ENCODE measurements at regions not wholly inside any gene's neighbourhood (a gene's known extent, or its start where the extent isn't known, plus 50 kb on each side); places are given as distances from the start of the nearest gene placed in this dataset.

GRCh38 chr13:36533806-36534205 lies 101.5 kb downstream of the CCNA1 start:
- H3K4me1 ChIP-seq, result peaks cover 17% of the 10 kb centered on the region; the same call in 1 of the 2 replicates
- no peak overlapping the region for H3K27ac ChIP-seq
- H3K36me3 ChIP-seq, result no peaks in the 10 kb centered on the region
- no peak for DNase-seq
- no peaks in the 10 kb centered on the region for H3K27me3 ChIP-seq
- H3K4me3 ChIP-seq, result no peak overlapping the region
- H3K9me3 ChIP-seq (replicated peaks), result no peaks in the 10 kb centered on the region

GRCh38 chr13:36536546-36536945 lies 104.3 kb downstream of the CCNA1 start:
- peak; percentile 13 to 65 for DNase-seq
- no peaks in the 10 kb centered on the region for H3K36me3 ChIP-seq

GRCh38 chr13:36543671-36544070 lies 111.4 kb downstream of the CCNA1 start:
- Histone ChIP-seq H3K4me1 (no peaks in the 10 kb centered on the region), H3K27me3 (no peaks in the 10 kb centered on the region; the same call in 1 of the 2 replicates), H3K36me3 (no peaks in the 10 kb centered on the region), H3K4me3 (no peak overlapping the region), H3K9me3 (replicated peaks) (peaks cover 6% of the 10 kb centered on the region), H3K27ac (no peak overlapping the region)
- no peak for DNase-seq

More at GRCh38 chr13:36536546-36536945, 104.3 kb downstream of the CCNA1 start:
- H3K4me3 ChIP-seq, result no peak overlapping the region
- no peaks in the 10 kb centered on the region for H3K27me3 ChIP-seq
- H3K4me1 ChIP-seq, result peaks cover 16% of the 10 kb centered on the region; the same call in 1 of the 2 replicates
- peaks cover 6% of the 10 kb centered on the region for H3K9me3 ChIP-seq (replicated peaks)
- no peak overlapping the region for H3K27ac ChIP-seq

- Histone ChIP-seq H3K36me3 (no peaks in the 10 kb centered on the region), H3K27ac (no peak overlapping the region), H3K4me3 (no peak overlapping the region), H3K4me1 (no peaks in the 10 kb centered on the region), H3K27me3 (no peaks in the 10 kb centered on the region; the same call in 1 of the 2 replicates), H3K9me3 (replicated peaks) (no peaks in the 10 kb centered on the region)
- no peak for DNase-seq
Measured at GRCh38 chr13:36548129-36548528, 115.8 kb downstream of the CCNA1 start.

- no peaks in the 10 kb centered on the region for H3K9me3 ChIP-seq (replicated peaks)
- DNase-seq, result no peak
- no peak overlapping the region for H3K4me3 ChIP-seq
- no peak overlapping the region for H3K27ac ChIP-seq
- no peaks in the 10 kb centered on the region; the same call in 1 of the 2 replicates for H3K27me3 ChIP-seq
- H3K36me3 ChIP-seq, result no peaks in the 10 kb centered on the region
- H3K4me1 ChIP-seq, result no peaks in the 10 kb centered on the region
Measured at GRCh38 chr13:36549126-36549702, 116.9 kb downstream of the CCNA1 start.

GRCh38 chr13:36549755-36550154 lies 117.5 kb downstream of the CCNA1 start:
- H3K36me3 ChIP-seq, result no peaks in the 10 kb centered on the region
- H3K27me3 ChIP-seq, result no peaks in the 10 kb centered on the region
- peak; percentile 26 to 34 for DNase-seq
- no peaks in the 10 kb centered on the region for H3K9me3 ChIP-seq (replicated peaks)
- H3K27ac ChIP-seq, result no peak overlapping the region
- no peaks in the 10 kb centered on the region for H3K4me1 ChIP-seq
- H3K4me3 ChIP-seq, result no peak overlapping the region

GRCh38 chr13:36550177-36550576 lies 117.9 kb downstream of the CCNA1 start:
- Histone ChIP-seq H3K27me3 (no peaks in the 10 kb centered on the region), H3K36me3 (no peaks in the 10 kb centered on the region), H3K4me3 (no peak overlapping the region), H3K9me3 (replicated peaks) (no peaks in the 10 kb centered on the region), H3K4me1 (no peaks in the 10 kb centered on the region), H3K27ac (no peak overlapping the region)
- no peak for DNase-seq

- no peak for DNase-seq
- Histone ChIP-seq H3K4me1 (no peaks in the 10 kb centered on the region), H3K27me3 (no peaks in the 10 kb centered on the region), H3K9me3 (replicated peaks) (no peaks in the 10 kb centered on the region), H3K36me3 (no peaks in the 10 kb centered on the region), H3K27ac (no peak overlapping the region), H3K4me3 (no peak overlapping the region)
Measured at GRCh38 chr13:36551445-36551844, 119.2 kb downstream of the CCNA1 start.

GRCh38 chr13:36552334-36552733 lies 120.0 kb downstream of the CCNA1 start:
- Histone ChIP-seq H3K4me1 (no peaks in the 10 kb centered on the region), H3K27ac (no peak overlapping the region), H3K4me3 (no peak overlapping the region), H3K36me3 (no peaks in the 10 kb centered on the region), H3K9me3 (replicated peaks) (no peaks in the 10 kb centered on the region), H3K27me3 (no peaks in the 10 kb centered on the region)
- DNase-seq, result no peak

GRCh38 chr13:36553491-36553890 lies 120.3 kb upstream of the SERTM1 start:
- Histone ChIP-seq H3K36me3 (no peaks in the 10 kb centered on the region), H3K27me3 (no peaks in the 10 kb centered on the region; the same call in 1 of the 2 replicates), H3K4me1 (no peaks in the 10 kb centered on the region), H3K9me3 (replicated peaks) (no peaks in the 10 kb centered on the region), H3K27ac (no peak overlapping the region), H3K4me3 (no peak overlapping the region)
- DNase-seq, result peak; percentile 10 to 46

GRCh38 chr13:36555151-36555986 lies 118.5 kb upstream of the SERTM1 start:
- no peak for DNase-seq
- H3K4me3 ChIP-seq, result no peak overlapping the region
- no peaks in the 10 kb centered on the region for H3K4me1 ChIP-seq
- H3K36me3 ChIP-seq, result no peaks in the 10 kb centered on the region
- H3K27ac ChIP-seq, result no peak overlapping the region
- no peaks in the 10 kb centered on the region for H3K9me3 ChIP-seq (replicated peaks)
- H3K27me3 ChIP-seq, result peaks cover 2% of the 10 kb centered on the region; the same call in 1 of the 2 replicates

GRCh38 chr13:36559375-36559774 lies 114.4 kb upstream of the SERTM1 start:
- peaks cover 2% of the 10 kb centered on the region; the same call in 1 of the 2 replicates for H3K27me3 ChIP-seq
- no peaks in the 10 kb centered on the region for H3K9me3 ChIP-seq (replicated peaks)
- H3K4me1 ChIP-seq, result no peaks in the 10 kb centered on the region
- no peak overlapping the region for H3K4me3 ChIP-seq
- no peak overlapping the region for H3K27ac ChIP-seq
- no peaks in the 10 kb centered on the region for H3K36me3 ChIP-seq
- DNase-seq, result no peak

- H3K27ac ChIP-seq, result no peak overlapping the region
- no peak for DNase-seq
- 0 out of 2 replicates have a peak, but pooled peaks cover 4% of the 10 kb centered on the region for H3K9me3 ChIP-seq (replicated peaks)
- no peak overlapping the region for H3K4me3 ChIP-seq
- no peaks in the 10 kb centered on the region for H3K36me3 ChIP-seq
- H3K4me1 ChIP-seq, result no peaks in the 10 kb centered on the region
- H3K27me3 ChIP-seq, result no peaks in the 10 kb centered on the region
Measured at GRCh38 chr13:36567485-36567884, 106.3 kb upstream of the SERTM1 start.

GRCh38 chr13:36570489-36570888 lies 103.3 kb upstream of the SERTM1 start:
- no peak overlapping the region for H3K27ac ChIP-seq
- H3K9me3 ChIP-seq (replicated peaks), result 0 out of 2 replicates have a peak, but pooled peaks cover 4% of the 10 kb centered on the region
- H3K4me3 ChIP-seq, result no peak overlapping the region
- H3K4me1 ChIP-seq, result no peaks in the 10 kb centered on the region
- H3K27me3 ChIP-seq, result no peaks in the 10 kb centered on the region
- DNase-seq, result no peak
- no peaks in the 10 kb centered on the region for H3K36me3 ChIP-seq

- no peak for DNase-seq
- Histone ChIP-seq H3K9me3 (replicated peaks) (0 out of 2 replicates have a peak, but pooled peaks cover 4% of the 10 kb centered on the region), H3K4me1 (no peaks in the 10 kb centered on the region), H3K27me3 (no peaks in the 10 kb centered on the region), H3K27ac (no peak overlapping the region), H3K36me3 (no peaks in the 10 kb centered on the region), H3K4me3 (no peak overlapping the region)
Measured at GRCh38 chr13:36571444-36571843, 102.4 kb upstream of the SERTM1 start.
